ENCODE measurements at regions not wholly inside any gene's neighbourhood (a gene's known extent, or its start where the extent isn't known, plus 50 kb on each side); places are given as distances from the start of the nearest gene placed in this dataset.
A peak's percentile ranks its signal among the peaks of the same experiment; 100 is the strongest.
"Not testable (repeated sequence)": the region's sequence is repeated elsewhere in the genome, so short reads cannot be mapped to it uniquely, and the experiment has no call there.

DNA sequence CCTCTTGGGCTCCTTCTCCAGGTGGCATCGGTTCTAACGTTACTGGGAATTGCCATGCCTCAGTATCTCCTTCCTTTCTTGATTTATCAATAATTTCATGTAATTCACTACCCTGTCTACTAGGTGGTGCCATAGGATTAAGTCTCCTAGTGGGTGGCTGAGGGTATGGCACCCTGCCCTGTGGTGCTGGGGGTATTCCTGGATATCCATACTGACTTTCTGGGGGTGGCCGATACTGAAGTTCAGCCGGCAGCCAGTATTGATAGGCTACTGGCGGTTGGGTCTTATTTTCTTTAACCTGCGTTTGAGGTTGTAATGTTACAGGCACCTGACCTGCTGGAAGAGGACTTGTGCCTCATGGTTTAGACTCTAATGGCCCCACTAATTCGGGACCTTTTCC, 699.4 kb upstream of the CDH6 start:
- H3K27ac ChIP-seq; H3K4me1 ChIP-seq (replicated peaks in 1 of 2); in situ Hi-C loops (cut with MboI; ENCODE audit: low pct_unique_long_range_greater_than_20kb in 2 of 9, low sequenced_read_pairs in 9 of 9, unreplicated experiment in 9 of 9); H3K4me3 ChIP-seq; ATAC-seq (replicated peaks in 6 of 8): not testable (repeated sequence)
- no CpG with 5 or more reads among the region's 7 CpGs for WGBS, 10 experiments

DNA sequence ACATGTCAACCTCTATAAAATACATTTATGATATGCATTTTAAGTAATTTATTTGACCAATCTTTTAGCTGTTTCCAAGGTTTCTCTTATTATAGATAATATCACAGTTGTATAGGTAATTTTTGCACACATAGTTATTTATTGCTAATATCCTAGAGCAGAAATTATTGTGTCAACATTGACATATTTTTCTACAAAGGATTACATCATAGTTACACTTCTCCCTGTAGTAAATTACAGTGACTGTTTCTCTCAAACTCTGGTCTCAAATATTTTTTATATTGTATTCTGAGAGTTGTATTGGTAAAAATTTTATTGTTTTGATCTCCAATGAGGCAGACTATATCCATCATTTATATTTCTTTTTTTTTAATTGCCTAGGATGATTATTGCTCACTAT, 714.4 kb upstream of the CDH6 start:
- Histone ChIP-seq H3K4me3 (no peak overlapping the region), H3K4me1 (replicated peaks in 1 of 2) (no peaks in the 10 kb centered on the region), H3K27ac (no peak overlapping the region)
- ATAC-seq (replicated peaks in 6 of 8), result no peak
- in situ Hi-C loops (cut with MboI; ENCODE audit: low pct_unique_long_range_greater_than_20kb in 2 of 9, low sequenced_read_pairs in 9 of 9, unreplicated experiment in 9 of 9), result no loop called here

DNA sequence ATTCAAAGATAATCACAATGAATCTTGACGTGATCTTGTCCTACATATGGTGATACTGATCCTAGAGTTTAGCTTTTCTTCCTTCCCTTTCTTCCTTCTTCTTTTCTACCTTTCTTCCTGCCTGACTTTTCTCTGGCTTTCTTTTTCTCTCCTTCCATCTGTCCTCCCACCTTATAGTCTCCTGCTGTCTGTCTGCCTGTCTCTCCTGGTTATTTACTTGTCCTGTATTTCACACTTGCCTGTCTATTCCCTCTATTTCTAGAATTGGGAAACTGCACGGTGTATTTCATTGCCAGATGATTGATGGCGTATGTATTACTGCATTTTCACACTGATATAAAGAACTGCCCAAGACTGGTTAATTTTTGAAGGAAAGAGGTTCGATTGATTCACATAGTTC, 718.1 kb upstream of the CDH6 start:
- no peak overlapping the region for H3K27ac ChIP-seq
- ATAC-seq (replicated peaks in 6 of 8), result no peak
- in situ Hi-C loops (cut with MboI; ENCODE audit: low pct_unique_long_range_greater_than_20kb in 2 of 9, low sequenced_read_pairs in 9 of 9, unreplicated experiment in 9 of 9), result no loop called here
- no peaks in the 10 kb centered on the region for H3K4me1 ChIP-seq (replicated peaks in 1 of 2)
- 4 to 100% (median 64%) methylated on average over 1 to 4 of the region's 4 CpGs for WGBS, 10 experiments
- no peak overlapping the region for H3K4me3 ChIP-seq

DNA sequence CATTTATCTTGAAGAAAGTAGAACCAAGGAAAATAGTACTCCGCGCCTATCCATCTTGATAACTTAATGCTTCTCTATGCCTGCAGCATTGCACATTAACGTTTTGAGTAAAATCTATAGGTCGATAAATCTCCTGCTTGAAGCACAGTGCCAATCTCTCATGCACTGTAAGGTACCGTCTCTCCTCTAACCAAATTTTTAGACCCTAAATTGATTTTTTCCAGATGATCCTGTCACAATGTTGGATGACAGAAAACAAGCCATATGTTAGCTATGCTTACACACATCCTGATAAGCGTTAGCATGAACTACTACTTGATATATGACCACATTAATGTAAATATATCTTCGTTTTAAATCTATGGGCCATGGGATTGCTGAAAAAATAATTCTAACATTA, 723.8 kb upstream of the CDH6 start:
- ATAC-seq (replicated peaks in 6 of 8), result no peak
- in situ Hi-C loops (cut with MboI; ENCODE audit: low pct_unique_long_range_greater_than_20kb in 2 of 9, low sequenced_read_pairs in 9 of 9, unreplicated experiment in 9 of 9), result no loop called here
- WGBS, 10 experiments, result 13 to 93% (median 80%) methylated on average over 2 to 7 of the region's 7 CpGs
- Histone ChIP-seq H3K27ac (no peak overlapping the region), H3K4me1 (replicated peaks in 1 of 2) (no peaks in the 10 kb centered on the region), H3K4me3 (no peak overlapping the region)

DNA sequence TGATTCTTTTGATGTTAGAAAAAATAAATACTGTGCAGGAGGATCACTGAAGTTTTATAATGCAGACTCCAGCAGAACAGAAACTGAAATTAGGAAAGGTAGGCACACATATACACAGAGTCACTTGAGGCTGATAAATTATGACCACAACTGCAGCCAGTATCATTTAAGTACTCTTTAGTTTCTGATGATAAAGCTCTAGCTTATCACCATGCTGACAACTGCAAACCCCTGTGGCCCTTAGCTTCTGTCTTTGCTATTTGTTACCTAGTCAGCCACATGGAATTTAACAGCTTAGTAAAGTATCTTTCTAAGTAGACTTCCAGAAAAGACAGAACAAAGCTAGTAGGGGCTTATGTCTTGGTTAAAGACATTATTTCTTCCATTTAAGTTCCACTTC, 734.8 kb upstream of the CDH6 start:
- in situ Hi-C loops (cut with MboI; ENCODE audit: low pct_unique_long_range_greater_than_20kb in 2 of 9, low sequenced_read_pairs in 9 of 9, unreplicated experiment in 9 of 9), result no loop called here
- no peak overlapping the region for H3K27ac ChIP-seq
- peak in 1 of 8 experiments; percentile 72 for ATAC-seq (replicated peaks in 6 of 8)
- H3K4me3 ChIP-seq, result no peak overlapping the region
- H3K4me1 ChIP-seq (replicated peaks in 1 of 2), result no peaks in the 10 kb centered on the region

DNA sequence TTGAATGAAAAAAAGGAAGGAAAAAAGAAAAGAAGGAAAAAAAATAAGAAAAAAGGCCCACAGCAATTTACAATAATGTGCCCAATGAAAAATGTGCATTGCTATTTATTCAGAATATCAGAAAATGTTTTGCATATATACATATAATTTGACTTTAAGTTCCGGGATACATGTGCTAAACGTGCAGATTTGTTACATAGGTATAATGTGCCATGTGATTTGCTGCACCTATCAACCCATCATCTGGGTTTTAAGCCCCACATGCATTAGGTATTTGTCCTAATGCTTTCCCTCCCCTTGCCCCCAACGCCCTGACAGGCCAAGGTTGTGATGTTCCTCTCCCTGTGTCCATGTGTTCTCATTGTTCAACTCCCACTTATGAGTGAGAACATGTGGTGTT, 738.0 kb upstream of the CDH6 start:
- not testable (repeated sequence) for H3K27ac ChIP-seq; ATAC-seq (replicated peaks in 6 of 8)

DNA sequence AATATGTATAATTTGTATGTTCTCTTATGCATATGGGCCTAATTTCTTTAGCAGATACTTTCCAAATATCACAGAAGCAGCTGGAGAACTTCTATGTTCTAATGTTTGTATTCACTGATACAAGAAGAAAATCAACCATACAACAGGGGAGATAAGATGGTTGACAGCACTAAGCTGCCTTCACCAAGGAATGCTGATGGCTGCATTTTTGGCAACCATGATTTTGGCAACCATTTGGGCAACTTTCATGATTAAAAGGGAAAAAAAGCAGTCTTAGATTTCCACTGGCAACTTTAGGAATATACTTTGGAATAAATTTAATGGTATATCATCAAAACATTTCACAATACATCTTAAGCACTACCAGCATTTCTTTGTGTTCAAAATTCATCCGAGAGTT, 740.3 kb upstream of the CDH6 start:
- no peaks in the 10 kb centered on the region for H3K4me1 ChIP-seq (replicated peaks in 1 of 2)
- in situ Hi-C loops (cut with MboI; ENCODE audit: low pct_unique_long_range_greater_than_20kb in 2 of 9, low sequenced_read_pairs in 9 of 9, unreplicated experiment in 9 of 9), result no loop called here
- ATAC-seq (replicated peaks in 6 of 8), result no peak
- H3K27ac ChIP-seq, result no peak overlapping the region
- no peak overlapping the region for H3K4me3 ChIP-seq
- WGBS, 10 experiments, result 0 to 90% (median 43%) methylated on average over 1 of the region's 1 CpG; no CpG with 5 or more reads in 5 of the 10 experiments

More for the DNA sequence above, 738.0 kb upstream of the CDH6 start:
- H3K4me3 ChIP-seq; H3K4me1 ChIP-seq (replicated peaks in 1 of 2); in situ Hi-C loops (cut with MboI; ENCODE audit: low pct_unique_long_range_greater_than_20kb in 2 of 9, low sequenced_read_pairs in 9 of 9, unreplicated experiment in 9 of 9): not testable (repeated sequence)
- 9 to 100% (median 93%) methylated on average over 2 to 3 of the region's 3 CpGs; no CpG with 5 or more reads in 1 of the 10 experiments for WGBS, 10 experiments

DNA sequence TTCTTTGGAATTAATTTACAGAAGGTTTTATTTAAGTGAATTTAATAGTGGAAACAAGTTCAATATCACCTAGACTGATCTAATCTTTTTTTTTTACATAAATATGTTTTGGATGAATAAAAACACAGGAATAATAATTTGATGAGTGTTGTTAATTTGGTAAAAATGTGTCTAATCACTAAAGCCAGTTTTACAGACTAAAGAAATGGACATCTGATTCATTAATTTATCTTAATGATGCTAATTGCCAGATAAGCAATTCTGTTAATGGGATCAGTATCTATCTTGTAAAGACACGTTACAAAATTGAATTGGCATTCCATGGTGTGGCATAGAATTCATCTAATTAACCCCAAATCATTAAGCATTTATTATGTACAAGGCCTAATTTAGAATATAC, 743.3 kb upstream of the CDH6 start:
- in situ Hi-C loops (cut with MboI; ENCODE audit: low pct_unique_long_range_greater_than_20kb in 2 of 9, low sequenced_read_pairs in 9 of 9, unreplicated experiment in 9 of 9), result no loop called here
- ATAC-seq (replicated peaks in 6 of 8), result no peak
- Histone ChIP-seq H3K27ac (no peak overlapping the region), H3K4me3 (no peak overlapping the region), H3K4me1 (replicated peaks in 1 of 2) (no peaks in the 10 kb centered on the region)
- 0 to 100% (median 76%) methylated on average over 1 of the region's 1 CpG; no CpG with 5 or more reads in 1 of the 10 experiments for WGBS, 10 experiments

DNA sequence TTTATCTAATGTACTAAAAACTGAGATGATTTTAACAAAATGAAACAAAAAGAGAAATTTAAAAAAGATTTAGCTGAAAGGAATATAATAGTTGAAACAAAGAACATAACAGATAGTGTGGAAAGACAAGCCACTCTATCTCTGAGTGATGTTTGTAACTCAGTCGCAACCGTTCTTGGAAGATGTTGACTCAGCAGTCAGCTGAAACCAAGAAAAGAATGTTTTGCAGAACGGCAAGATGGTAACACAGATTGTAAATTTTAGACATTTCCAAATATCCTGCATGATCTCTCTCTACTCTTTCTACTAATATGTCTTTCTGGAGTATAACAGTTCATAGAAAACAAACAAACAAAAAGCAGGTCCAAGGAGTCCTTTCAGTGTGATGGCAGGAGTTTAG, 746.1 kb upstream of the CDH6 start:
- in situ Hi-C loops (cut with MboI; ENCODE audit: low pct_unique_long_range_greater_than_20kb in 2 of 9, low sequenced_read_pairs in 9 of 9, unreplicated experiment in 9 of 9), result no loop called here
- no peak overlapping the region for H3K27ac ChIP-seq
- WGBS, 10 experiments, result 28 to 100% (median 87%) methylated on average over 2 to 3 of the region's 3 CpGs
- H3K4me1 ChIP-seq (replicated peaks in 1 of 2), result no peaks in the 10 kb centered on the region
- ATAC-seq (replicated peaks in 6 of 8), result no peak
- no peak overlapping the region for H3K4me3 ChIP-seq

DNA sequence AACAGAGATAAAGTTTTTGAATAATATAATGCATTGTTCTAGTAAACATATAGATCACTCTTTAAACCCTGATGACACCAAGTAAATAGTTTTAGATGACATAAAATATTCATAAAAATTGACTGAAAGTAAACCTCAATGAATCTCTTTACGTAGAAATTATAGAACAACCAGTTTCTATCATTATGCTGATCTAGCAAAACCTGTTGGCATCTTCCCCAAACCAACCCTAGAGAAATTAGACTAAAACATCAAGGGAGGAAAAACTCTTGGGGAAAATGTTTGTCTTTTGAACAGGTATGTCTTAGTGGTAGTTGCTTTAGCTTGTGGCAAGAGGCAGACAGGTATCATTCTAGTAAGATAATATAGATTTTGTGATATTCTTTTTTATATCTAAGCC, 747.0 kb upstream of the CDH6 start:
- H3K27ac ChIP-seq, result no peak overlapping the region
- no peak overlapping the region for H3K4me3 ChIP-seq
- no peak for ATAC-seq (replicated peaks in 6 of 8)
- 0 to 100% (median 83%) methylated on average over 1 of the region's 1 CpG; no CpG with 5 or more reads in 3 of the 10 experiments for WGBS, 10 experiments
- no peaks in the 10 kb centered on the region for H3K4me1 ChIP-seq (replicated peaks in 1 of 2)
- in situ Hi-C loops (cut with MboI; ENCODE audit: low pct_unique_long_range_greater_than_20kb in 2 of 9, low sequenced_read_pairs in 9 of 9, unreplicated experiment in 9 of 9), result no loop called here

DNA sequence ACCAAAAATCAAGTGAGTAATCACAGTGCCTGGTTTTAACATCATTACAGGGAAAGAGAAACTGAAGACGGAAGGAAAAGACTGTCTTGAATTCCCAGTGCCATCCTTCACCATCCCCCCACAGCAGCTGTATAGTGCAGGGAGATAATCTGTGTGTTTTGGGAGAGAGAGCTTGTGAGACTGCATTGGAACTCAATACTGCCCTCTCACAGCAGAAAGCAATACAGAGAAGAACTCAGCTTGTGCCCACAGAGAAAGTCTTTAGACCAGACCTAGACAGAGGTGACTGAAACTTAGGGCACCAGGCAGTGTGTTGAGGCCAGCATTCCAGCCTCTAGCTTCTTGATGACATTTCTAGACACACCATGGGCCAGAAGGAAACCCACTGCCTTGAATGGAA, 754.7 kb upstream of the CDH6 start:
- H3K4me3 ChIP-seq, result no peak overlapping the region
- ATAC-seq (replicated peaks in 6 of 8), result no peak
- no peak overlapping the region for H3K27ac ChIP-seq
- H3K4me1 ChIP-seq (replicated peaks in 1 of 2), result no peaks in the 10 kb centered on the region
- in situ Hi-C loops (cut with MboI; ENCODE audit: low pct_unique_long_range_greater_than_20kb in 2 of 9, low sequenced_read_pairs in 9 of 9, unreplicated experiment in 9 of 9), result no loop called here
- WGBS, 10 experiments, result 0 to 100% (median 80%) methylated on average over 1 of the region's 1 CpG; no CpG with 5 or more reads in 3 of the 10 experiments

DNA sequence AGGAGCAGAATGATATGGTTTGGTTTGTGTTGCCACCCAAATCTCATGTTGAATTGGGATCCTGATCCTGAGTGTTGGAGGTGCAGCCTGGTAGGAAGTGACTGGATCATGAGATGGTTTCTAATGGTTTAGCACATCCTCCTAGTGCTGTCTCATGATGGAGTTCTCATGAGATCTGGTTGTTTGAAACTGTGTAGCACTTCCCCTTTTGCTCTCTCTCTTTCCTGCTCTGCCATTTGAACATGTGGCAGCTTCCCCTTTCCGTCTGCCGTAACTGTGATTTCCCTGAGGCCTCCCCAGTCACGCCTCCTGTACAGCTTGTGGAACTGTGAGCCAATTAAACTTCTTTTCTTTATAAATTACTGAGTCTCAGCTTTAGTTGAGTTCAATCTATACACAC, 756.8 kb upstream of the CDH6 start:
- Histone ChIP-seq H3K4me3 (no peak overlapping the region), H3K4me1 (replicated peaks in 1 of 2) (no peaks in the 10 kb centered on the region), H3K27ac (no peak overlapping the region)
- in situ Hi-C loops (cut with MboI; ENCODE audit: low pct_unique_long_range_greater_than_20kb in 2 of 9, low sequenced_read_pairs in 9 of 9, unreplicated experiment in 9 of 9), result no loop called here
- 0 to 100% (median 96%) methylated on average over 2 to 3 of the region's 3 CpGs; no CpG with 5 or more reads in 1 of the 10 experiments for whole genome bisulfite sequencing, 10 experiments
- ATAC-seq (replicated peaks in 6 of 8), result no peak

DNA sequence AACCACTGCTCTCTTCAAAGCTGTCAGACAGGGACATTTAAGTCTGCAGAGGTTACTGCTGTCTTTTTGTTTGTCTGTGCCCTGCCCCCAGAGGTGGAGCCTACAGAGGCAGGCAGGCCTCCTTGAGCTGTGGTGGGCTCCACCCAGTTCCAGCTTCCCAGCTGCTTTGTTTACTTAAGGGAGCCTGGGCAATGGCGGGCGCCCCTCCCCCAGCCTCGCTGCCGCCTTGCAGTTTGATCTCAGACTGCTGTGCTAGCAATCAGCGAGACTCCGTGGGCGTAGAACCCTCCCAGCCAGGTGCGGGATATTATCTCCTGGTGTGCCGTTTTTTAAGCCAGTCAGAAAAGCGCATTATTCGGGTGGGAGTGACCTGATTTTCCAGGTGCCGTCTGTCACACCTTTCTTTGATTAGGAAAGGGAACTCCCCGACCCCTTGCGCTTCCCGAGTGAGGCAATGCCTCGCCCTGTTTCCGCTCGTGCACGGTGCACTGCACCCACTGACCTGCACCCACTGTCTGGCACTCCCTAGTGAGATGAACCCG, 764.5 kb upstream of the CDH6 start:
- in situ Hi-C loops (cut with MboI; ENCODE audit: low pct_unique_long_range_greater_than_20kb in 2 of 9, low sequenced_read_pairs in 9 of 9, unreplicated experiment in 9 of 9); ATAC-seq (replicated peaks in 6 of 8); H3K4me1 ChIP-seq (replicated peaks in 1 of 2); H3K27ac ChIP-seq: not testable (repeated sequence)
- 17 to 52% (median 37%) methylated on average over 1 to 6 of the region's 20 CpGs; no CpG with 5 or more reads in 6 of the 10 experiments for WGBS, 10 experiments
- H3K4me3 ChIP-seq, result peak overlapping the region in 4 of 5 donors; percentile 8 to 30 (median 17)

DNA sequence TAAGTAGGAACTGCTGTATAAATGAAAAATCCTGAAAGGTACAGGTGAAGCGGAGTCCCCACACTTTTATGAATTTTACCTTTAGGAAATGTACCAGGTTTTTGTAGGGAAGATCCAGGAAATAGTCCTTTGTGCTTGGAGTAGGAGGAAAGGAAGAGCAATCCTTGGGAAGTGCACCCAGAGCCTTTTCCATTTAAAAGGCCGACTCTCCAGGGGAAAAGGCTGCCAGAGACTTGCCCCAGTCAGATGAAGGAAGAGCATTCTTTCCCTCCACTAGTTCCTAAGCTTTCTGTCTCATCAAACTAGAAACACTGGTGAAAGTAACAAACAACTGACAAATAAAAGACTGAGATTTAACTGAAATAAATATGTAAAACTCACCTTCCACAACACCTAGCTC, 779.4 kb upstream of the CDH6 start:
- WGBS, 10 experiments, result 0 to 92% (median 48%) methylated on average over 2 of the region's 2 CpGs; no CpG with 5 or more reads in 4 of the 10 experiments
- Histone ChIP-seq H3K4me3 (no peak overlapping the region), H3K27ac (no peak overlapping the region), H3K4me1 (replicated peaks in 1 of 2) (no peaks in the 10 kb centered on the region)
- no peak for ATAC-seq (replicated peaks in 6 of 8)
- in situ Hi-C loops (cut with MboI; ENCODE audit: low pct_unique_long_range_greater_than_20kb in 2 of 9, low sequenced_read_pairs in 9 of 9, unreplicated experiment in 9 of 9), result no loop called here
